ENCODE measurements at regions not wholly inside any gene's neighbourhood (a gene's known extent, or its start where the extent isn't known, plus 50 kb on each side); places are given as distances from the start of the nearest gene placed in this dataset.
A peak's percentile ranks its signal among the peaks of the same experiment; 100 is the strongest.

GRCh38 chr10:69732147-69732825 lies 69.4 kb upstream of the COL13A1 start:
- peak; percentile 20; the same call in 1 of the 2 replicates for TF ChIP-seq CTCF (conservative IDR thresholded peaks at IDR 0.05; ENCODE audit: low read length)
- TF ChIP-seq EZH2phosphoT487 (IDR thresholded peaks at IDR 0.05; ENCODE audit: borderline replicate concordance): no peak
